ENCODE measurements at regions not wholly inside any gene's neighbourhood (a gene's known extent, or its start where the extent isn't known, plus 50 kb on each side); places are given as distances from the start of the nearest gene placed in this dataset.

DNA sequence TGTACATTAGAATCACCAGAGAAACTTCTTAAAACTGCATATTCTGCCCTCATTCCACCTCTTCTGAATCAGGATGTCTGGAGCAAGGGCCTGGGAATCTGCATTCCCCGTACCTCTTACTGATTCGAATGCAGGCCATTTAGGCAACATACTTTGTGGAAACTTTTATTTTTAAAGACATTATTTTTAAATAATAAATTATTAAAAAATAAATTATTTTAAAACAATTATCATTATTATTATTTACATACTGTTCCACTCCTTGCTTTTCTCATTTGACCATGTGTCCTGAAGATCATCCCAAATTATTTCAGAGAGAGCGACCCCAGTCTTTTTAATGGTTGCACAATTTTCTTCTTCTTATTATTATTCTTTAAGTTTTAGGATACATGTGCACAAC is 336.6 kb upstream of the TBC1D5 start:
- no peak for DNase-seq

- DNase-seq = no peak
Observed at GRCh38 chr3:18077128-18077840, 334.9 kb upstream of the TBC1D5 start.

DNA sequence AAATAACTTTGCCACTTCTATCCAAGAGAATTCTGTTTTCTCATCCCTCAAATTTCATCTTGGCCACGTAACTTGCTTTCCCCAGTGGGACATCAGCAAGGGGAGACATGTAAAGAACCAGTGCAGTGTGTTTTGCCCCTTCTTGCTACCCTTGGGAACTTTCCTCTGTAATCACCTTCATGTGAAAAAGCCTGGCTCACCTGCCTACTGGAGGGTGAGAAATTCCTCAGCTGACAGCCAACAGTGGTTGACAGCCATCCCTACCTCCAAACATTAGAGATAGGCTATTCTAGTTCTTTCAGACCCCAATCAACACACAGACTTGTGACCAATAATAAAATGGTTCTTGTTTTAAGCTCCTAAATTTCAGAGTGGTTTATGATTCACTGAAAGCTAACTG is 333.9 kb upstream of the TBC1D5 start:
- no peak for DNase-seq

- no peak for DNase-seq
Observed at GRCh38 chr3:18075799-18076198, 333.4 kb upstream of the TBC1D5 start.

- no peak for DNase-seq
Observed at GRCh38 chr3:18071833-18072232, 329.4 kb upstream of the TBC1D5 start.

GRCh38 chr3:18070944-18071343 is 328.5 kb upstream of the TBC1D5 start:
- DNase-seq = no peak

DNA sequence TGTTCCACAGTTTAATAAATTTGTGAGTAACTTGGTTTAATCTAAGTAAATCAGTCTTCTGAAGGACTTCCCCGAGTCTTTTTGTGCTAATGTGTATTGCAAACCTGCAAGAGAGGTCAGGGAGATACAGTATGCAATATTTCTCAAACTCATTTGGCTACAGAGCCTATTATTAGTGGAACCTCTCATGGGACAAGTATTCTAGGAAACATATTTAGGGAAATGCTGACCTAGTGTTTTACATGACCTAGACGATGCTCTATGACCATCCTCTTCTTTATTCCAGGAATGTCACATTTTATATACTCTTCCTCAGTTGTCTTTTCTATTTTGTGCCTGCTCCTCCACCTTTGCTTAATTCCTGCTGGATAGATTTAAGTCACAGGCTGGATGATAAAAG is 327.8 kb upstream of the TBC1D5 start:
- DNase-seq = no peak

DNA sequence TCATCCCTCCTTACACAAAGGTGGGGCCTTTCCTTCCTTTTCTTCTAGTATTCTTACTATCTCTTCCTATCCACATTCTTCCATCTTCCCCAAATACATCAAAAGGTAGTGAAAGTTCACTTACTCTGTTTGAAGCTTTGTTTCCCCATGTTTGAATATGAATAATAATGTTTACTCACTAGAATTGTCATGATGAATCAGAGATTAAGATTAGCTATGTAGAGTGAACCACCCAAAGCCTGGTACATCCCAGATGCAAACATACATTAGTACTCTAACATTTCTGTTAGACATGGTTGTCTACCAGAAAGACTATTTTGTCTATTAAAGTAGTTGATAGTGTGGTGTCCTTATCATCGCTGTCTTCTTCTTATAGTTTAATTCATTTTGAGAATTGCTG is 327.1 kb upstream of the TBC1D5 start:
- no peak for DNase-seq

DNA sequence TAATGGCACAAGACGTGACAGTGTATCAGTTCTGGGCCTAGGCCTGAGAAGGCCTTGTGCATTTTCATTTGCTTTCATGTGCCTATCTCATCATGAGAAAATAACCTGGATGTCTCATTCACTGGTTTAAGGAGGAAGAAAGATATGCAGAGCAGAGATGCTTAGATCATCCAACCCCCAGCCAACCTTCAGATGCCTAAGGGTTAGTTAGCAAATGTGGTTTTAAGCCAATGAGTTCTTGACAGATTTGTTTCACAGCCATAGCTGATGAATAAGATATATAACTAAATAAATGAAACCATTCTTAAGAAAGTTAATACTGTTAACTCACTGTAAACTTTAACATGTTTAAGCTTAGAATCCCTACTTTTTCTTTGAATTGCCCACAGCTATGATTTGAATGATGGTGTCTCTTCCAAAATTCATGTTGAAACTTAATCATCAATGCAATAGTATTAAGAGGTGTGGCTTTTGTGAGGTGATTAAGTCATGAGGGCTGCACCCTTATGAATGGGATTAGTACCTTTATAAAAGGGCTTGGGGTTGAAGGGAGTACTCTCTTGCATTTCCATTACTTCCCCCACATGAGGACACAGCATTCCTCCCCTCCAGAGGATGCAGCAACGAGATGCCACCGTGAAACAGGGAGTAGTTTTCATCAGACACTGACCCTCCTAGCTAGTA is 324.6 kb upstream of the TBC1D5 start:
- no peak for DNase-seq

DNA sequence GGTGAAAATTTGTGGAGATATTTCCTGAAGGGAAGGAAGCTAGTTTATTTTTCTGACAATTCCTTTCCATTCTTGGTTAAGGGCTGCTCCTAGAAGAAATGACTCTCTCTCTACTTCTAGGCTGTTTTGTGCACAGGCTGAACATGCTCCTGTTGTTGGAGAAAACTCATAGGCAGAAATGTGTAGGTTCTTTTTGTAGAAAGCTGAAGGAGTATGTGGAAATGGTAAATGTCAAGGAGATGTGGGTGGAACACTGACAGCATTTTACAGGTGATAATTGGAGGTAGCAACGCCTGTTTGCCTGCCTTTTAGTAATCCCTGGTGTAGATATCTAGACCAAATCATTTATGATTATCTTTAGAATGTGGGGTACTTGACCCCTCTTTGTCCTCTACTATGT is 322.2 kb upstream of the TBC1D5 start:
- no peak for DNase-seq

GRCh38 chr3:18062657-18063025 is 320.2 kb upstream of the TBC1D5 start:
- no peak for DNase-seq

DNA sequence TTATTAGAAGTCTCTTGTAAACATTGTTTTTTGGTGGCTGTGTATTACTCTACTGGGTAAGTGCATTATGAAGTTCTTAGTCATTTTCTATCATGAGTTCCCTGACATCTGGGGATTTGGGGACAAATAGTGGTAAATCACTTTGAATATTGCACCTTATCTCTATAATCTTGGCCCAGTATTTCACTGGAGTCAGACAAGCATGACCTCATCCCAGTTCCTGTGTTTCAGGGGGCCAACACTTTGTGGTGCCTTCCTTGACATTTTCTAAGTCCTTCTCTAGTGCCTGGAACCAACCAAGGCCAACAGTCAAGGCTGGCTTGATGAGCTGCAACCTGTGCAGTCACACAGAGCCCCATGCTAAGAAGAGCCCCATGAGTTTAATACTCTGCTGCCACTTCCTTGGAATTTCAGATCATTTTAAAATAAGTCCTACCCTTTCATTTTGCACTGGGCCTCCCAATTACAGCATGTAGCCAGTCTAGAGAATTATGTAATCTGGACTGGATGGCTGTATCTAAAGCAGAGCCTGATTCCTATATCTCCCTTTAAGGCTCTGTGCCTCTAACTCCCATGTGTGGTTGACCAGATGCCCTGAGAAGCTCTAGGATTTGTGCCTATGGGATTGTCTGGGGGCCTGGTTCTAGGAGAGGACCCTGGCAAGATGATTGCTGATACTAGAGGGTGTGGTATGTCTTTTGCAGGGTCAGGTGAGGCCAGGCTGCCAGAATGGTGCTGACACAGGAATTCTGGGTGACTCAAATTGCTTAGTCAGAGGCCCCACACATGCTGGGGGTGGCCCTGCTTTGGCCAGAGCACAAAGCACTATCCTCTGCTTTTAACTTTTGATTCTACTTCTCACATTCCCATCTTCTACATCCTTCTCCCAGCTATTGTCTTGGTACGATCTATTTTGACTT is 319.6 kb upstream of the TBC1D5 start:
- DNase-seq = no peak

GRCh38 chr3:18058666-18059065 is 316.2 kb upstream of the TBC1D5 start:
- DNase-seq = no peak

GRCh38 chr3:18057471-18058091 is 315.1 kb upstream of the TBC1D5 start:
- DNase-seq = no peak

DNA sequence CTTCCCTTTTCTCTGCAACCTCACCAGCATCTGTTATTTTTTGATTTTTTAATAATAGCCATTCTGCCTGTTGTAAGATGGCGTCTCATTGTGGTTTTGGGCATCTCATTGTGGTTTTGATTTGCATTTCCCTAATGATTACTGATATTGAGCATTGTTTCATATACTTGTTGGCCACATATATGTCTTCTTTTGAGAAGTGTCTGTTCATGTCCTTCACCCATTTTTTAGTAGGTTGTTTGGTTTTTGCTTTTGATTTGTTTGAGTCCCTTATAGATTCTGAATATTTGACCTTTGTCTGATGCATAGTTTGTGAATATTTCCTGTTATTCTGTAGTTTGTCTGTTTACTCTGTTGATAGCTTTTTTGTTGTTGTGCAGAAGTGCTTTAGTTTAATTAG is 312.2 kb upstream of the TBC1D5 start:
- no peak for DNase-seq

GRCh38 chr3:18051306-18051705 is 308.9 kb upstream of the TBC1D5 start:
- DNase-seq = no peak

DNA sequence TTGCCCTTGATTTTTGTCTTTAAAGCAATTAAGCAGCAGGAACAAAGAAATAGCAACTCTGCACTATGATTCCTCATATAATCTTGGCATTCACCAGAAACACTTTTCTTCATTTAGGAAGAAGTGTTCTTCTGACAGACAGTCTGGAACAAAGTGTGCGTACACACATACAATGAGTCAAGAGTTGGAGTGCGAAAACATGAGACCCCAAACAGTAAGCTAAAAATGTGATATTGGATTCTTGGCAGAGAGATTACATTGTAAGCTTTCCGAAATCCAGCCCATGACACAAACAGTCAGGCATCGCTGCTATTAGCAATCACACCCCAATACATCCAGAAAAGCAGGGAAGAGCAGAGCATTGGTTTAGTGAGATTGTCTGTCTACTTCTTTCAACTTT is 306.7 kb upstream of the TBC1D5 start:
- no peak for DNase-seq

GRCh38 chr3:18047052-18047451 is 304.6 kb upstream of the TBC1D5 start:
- no peak for DNase-seq

DNA sequence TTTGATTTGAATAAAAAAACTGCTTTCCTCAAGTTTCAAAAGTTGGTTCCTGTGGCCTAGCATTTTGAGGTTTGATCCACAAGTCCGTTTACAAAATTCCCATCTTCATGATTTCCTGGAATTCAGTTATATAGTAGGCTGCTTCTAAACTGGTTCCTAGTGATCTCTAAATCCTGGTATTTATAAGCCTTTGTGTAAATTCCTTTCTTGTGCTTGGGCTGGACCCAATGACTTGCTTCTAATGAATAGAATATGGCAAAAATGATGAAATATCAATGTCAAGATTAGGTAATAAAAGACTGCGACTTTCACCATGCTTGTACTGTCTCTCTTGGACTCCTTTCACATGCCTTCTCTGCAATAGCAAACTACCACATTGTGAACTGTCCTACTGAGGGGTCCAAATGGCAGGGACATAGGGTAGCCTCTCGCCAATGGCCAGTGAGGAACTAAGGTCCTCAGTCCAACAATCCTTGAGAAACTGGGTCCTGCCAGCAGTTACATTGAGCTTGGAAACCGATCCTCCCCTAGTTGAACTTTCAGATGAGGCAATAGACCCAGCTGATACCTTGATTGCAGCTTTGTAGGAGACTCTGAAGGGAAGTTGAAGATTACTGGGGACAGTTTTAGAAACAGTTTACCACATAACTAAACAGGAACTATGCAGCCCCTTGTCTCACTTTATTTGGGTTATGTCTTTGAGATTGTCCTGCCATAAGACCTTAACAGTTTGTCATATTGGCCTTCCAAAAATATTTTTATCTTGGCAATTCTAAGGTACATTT is 303.9 kb upstream of the TBC1D5 start:
- no peak for DNase-seq

DNA sequence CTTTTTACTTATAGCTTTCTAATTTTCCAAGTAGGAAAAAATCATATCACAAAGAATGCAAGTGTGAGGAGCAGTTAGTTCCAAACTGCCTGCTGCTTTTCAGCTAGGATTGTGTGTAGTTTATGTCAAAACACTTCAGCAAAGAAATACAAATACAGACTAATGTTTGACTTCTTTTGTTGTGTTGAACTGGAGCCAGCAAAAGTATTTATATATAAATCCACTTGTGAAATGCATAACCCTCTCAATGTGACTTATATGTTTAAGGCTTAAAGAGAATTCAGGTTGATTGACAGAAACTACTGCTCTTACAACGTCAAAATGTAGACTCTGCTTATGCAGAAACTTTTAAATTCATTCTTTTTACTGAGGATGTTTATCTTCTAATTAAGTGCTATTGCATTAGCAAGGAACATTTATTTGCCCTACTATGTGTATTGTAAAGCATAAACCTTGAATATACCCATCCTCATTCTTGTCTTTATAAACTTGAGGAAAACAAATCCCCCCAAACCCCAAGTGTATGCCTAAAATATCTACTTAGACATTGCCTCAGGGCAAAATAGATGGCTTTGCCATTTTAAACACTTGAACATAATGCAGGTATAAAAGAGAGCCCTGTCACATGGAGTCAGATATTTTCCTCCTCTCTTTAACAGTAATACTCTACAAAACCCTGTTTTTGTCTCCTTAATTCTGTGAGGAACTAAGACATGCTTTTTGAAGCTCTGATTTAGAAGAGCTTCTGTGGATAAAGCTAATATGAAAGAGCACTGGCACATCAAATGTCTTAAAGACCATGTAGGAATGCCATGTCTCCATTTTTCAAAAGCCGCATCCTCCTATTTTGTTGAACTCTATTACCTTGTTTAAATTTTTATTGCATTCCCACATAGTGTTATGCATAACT is 302.8 kb upstream of the TBC1D5 start:
- DNase-seq = no peak

DNA sequence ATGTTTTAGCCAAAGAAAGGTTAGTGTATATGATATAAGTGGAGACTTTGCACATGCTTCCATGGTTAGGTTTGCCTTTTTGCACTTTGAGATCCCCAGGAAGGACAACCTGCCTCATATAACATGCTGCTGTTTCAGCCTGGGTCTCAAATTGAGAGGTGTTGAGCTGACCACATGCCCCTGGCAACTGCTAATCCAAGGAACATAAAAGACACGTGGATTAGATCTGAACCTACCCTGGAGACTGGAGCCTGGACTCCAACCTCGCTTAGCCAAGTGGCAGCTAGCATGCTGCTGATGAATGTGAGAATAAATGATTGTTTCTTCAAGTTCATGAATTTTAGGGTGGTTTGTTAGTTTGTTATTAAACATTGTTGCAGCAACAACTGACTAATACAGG is 301.8 kb upstream of the TBC1D5 start:
- no peak for DNase-seq

Measured in occipital lobe (tissue), 1 donor.